SK-N-SH treated with all-trans-retinoic acid at 6 μM for 48 hours (cell line): ENCODE measurements at regions not wholly inside any gene's neighbourhood (a gene's known extent, or its start where the extent isn't known, plus 50 kb on each side); places are given as distances from the start of the nearest gene placed in this dataset.

Source experiments
- GLIS3 ChIP-seq: fragments of 250-450 bp; sonication (Bioruptor Pico); IDR thresholded peaks from 2 replicates; pipeline ENCODE4 v1.5.0; 2020; ENCODE audit warnings: mild to moderate bottlenecking, moderate library complexity
- PATZ1 ChIP-seq: fragments of 250-450 bp; sonication (Bioruptor Pico); IDR thresholded peaks from 2 replicates; pipeline ENCODE4 v1.8.0; 2020; ENCODE audit warnings: mild to moderate bottlenecking, moderate library complexity, borderline replicate concordance
- TCF4 ChIP-seq: fragments of 250-450 bp; sonication (Bioruptor Pico); IDR thresholded peaks from 2 replicates; pipeline ENCODE4 v1.8.0; 2021; ENCODE audit warnings: mild to moderate bottlenecking, moderate library complexity, borderline replicate concordance
- TSHZ2 ChIP-seq: fragments of 250-450 bp; sonication (Bioruptor Pico); IDR thresholded peaks from 2 replicates; pipeline ENCODE4 v1.5.0; 2020; ENCODE audit warnings: mild to moderate bottlenecking, moderate library complexity
- ZFP3 ChIP-seq: fragments of 250-450 bp; sonication (Bioruptor Pico); IDR thresholded peaks from 2 replicates; pipeline ENCODE4 v1.5.0; 2020; ENCODE audit warnings: mild to moderate bottlenecking, moderate library complexity

GRCh38 chr11:91742155-91742554, 482.5 kb upstream of the FAT3 start:
- no peak for TF ChIP-seq TSHZ2 (CRISPR knock-in tag)
- TF ChIP-seq GLIS3 (CRISPR knock-in tag) = no peak
- no peak for TF ChIP-seq PATZ1 (CRISPR knock-in tag)
- TF ChIP-seq ZFP3 = no peak
- no peak for TF ChIP-seq TCF4
